Endodermal cell (in vitro differentiated cells): ENCODE measurements at regions not wholly inside any gene's neighbourhood (a gene's known extent, or its start where the extent isn't known, plus 50 kb on each side); places are given as distances from the start of the nearest gene placed in this dataset.
A peak's percentile ranks its signal among the peaks of the same experiment; 100 is the strongest.

Experiments
- DNase-seq: peaks from one replicate; pipeline ENCODE4 v3.0.0-alpha.2; 2017
- H3K27ac ChIP-seq: 2 replicates; pipeline ENCODE4 v1.5.1; 2013; ENCODE audit warnings: mild to moderate bottlenecking, low read depth, low read length, moderate library complexity
- H3K27me3 ChIP-seq: 2 replicates; pipeline ENCODE4 v1.6.1; 2013; ENCODE audit warnings: mild to moderate bottlenecking, low read length, moderate library complexity; ENCODE audit not compliant: insufficient read depth, control insufficient read depth, poor library complexity, severe bottlenecking
- H3K36me3 ChIP-seq: 2 replicates; pipeline ENCODE4 v1.7.0; 2013; ENCODE audit warnings: mild to moderate bottlenecking, low read length, moderate library complexity; ENCODE audit not compliant: control insufficient read depth, insufficient read depth
- H3K4me1 ChIP-seq: one replicate; pipeline ENCODE4 v1.7.0; 2013; ENCODE audit warnings: low read length; ENCODE audit not compliant: control insufficient read depth, insufficient read depth
- H3K4me3 ChIP-seq: 2 replicates; pipeline ENCODE4 v1.5.1; 2013; ENCODE audit warnings: mild to moderate bottlenecking, low read length, moderate library complexity
- H3K9ac ChIP-seq: 2 replicates; pipeline ENCODE4 v1.6.1; 2013; ENCODE audit warnings: mild to moderate bottlenecking, low read length, moderate library complexity; ENCODE audit not compliant: poor library complexity, severe bottlenecking; ENCODE audit errors: extremely low read depth
- H3K9me3 ChIP-seq: 2 replicates; pipeline ENCODE4 v1.6.1; 2013; ENCODE audit warnings: mild to moderate bottlenecking, low read length, moderate library complexity; ENCODE audit not compliant: control insufficient read depth
- H3K27ac Mint-ChIP-seq: 2 replicates; pipeline ENCODE4 v1.8.0; 2020; ENCODE audit warnings: mixed read lengths
- H3K27me3 Mint-ChIP-seq: 2 replicates; pipeline ENCODE4 v1.8.0; 2021; ENCODE audit warnings: mild to moderate bottlenecking, mixed read lengths; ENCODE audit not compliant: insufficient read depth
- H3K36me3 Mint-ChIP-seq: 2 replicates; pipeline ENCODE4 v1.8.0; 2020; ENCODE audit warnings: low read depth, mixed read lengths
- H3K4me1 Mint-ChIP-seq: 2 replicates; pipeline ENCODE4 v1.8.0; 2020; ENCODE audit warnings: mixed read lengths
- H3K4me3 Mint-ChIP-seq: 2 replicates; pipeline ENCODE4 v1.8.0; 2020; ENCODE audit warnings: mild to moderate bottlenecking, moderate library complexity, mixed read lengths
- H3K9me3 Mint-ChIP-seq: 2 replicates; pipeline ENCODE4 v1.8.0; 2020; ENCODE audit warnings: mild to moderate bottlenecking, mixed read lengths
- CTCF ChIP-seq: fragments of 200-600 bp; sonication (generic); conservative IDR thresholded peaks from 2 replicates; pipeline ENCODE4 v1.5.0; 2021; ENCODE audit warnings: antibody characterized with exemption, mild to moderate bottlenecking
- WGBS, 2 experiments: methylation state at CpG; one replicate each; pipeline versions ENCODE4 v1.1.5 to v1.1.7; 2013; ENCODE audit warnings: missing lambda C conversion rate in 2 of 2, mixed read lengths in 1 of 2; ENCODE audit not compliant: insufficient coverage in 1 of 2, insufficient read length in 1 of 2; 5-methylcytosine and 5-hydroxymethylcytosine counted together

GRCh38 chr6:14664112-14664601 is 546.6 kb downstream of the CD83 start:
- no peaks in the 10 kb centered on the region for H3K9me3 ChIP-seq
- peaks cover 11% of the 10 kb centered on the region for H3K4me1 ChIP-seq
- WGBS, 2 experiments: 47 to 85% methylated on average over 3 to 6 of the region's 6 CpGs
- H3K36me3 ChIP-seq: no peaks in the 10 kb centered on the region
- H3K9me3 Mint-ChIP-seq: no peaks in the 10 kb centered on the region
- H3K4me3 ChIP-seq: no peak overlapping the region
- no peak for DNase-seq
- no peak overlapping the region for H3K4me3 Mint-ChIP-seq
- H3K27ac Mint-ChIP-seq: no peak overlapping the region
- TF ChIP-seq CTCF: peak; percentile 29
- H3K9ac ChIP-seq: no peak overlapping the region
- no peaks in the 10 kb centered on the region for H3K36me3 Mint-ChIP-seq
- no peak overlapping the region for H3K27ac ChIP-seq
- H3K27me3 ChIP-seq: peaks cover 36% of the 10 kb centered on the region
- peaks cover 39% of the 10 kb centered on the region for H3K27me3 Mint-ChIP-seq
- H3K4me1 Mint-ChIP-seq: peaks cover 14% of the 10 kb centered on the region

- Mint-ChIP-seq H3K9me3 (no peaks in the 10 kb centered on the region), H3K27ac (no peak overlapping the region), H3K36me3 (no peaks in the 10 kb centered on the region), H3K4me1 (peaks cover 9% of the 10 kb centered on the region), H3K27me3 (peaks cover 38% of the 10 kb centered on the region), H3K4me3 (no peak overlapping the region)
- H3K4me3 ChIP-seq: no peak overlapping the region
- DNase-seq: peak; percentile 62
- 75 to 78% methylated on average over 4 to 11 of the region's 11 CpGs for WGBS, 2 experiments
- H3K4me1 ChIP-seq: peaks cover 8% of the 10 kb centered on the region
- TF ChIP-seq CTCF: no peak
- H3K36me3 ChIP-seq: no peaks in the 10 kb centered on the region
- H3K9ac ChIP-seq: no peak overlapping the region
- peaks cover 30% of the 10 kb centered on the region for H3K27me3 ChIP-seq
- no peak overlapping the region for H3K27ac ChIP-seq
- no peaks in the 10 kb centered on the region for H3K9me3 ChIP-seq
These were observed 547.2 kb downstream of the CD83 start for GRCh38 chr6:14664621-14665315.

GRCh38 chr6:14665827-14666724 is 548.5 kb downstream of the CD83 start:
- Mint-ChIP-seq H3K9me3 (no peaks in the 10 kb centered on the region), H3K36me3 (no peaks in the 10 kb centered on the region), H3K27me3 (peaks cover 40% of the 10 kb centered on the region), H3K27ac (no peak overlapping the region), H3K4me1 (peaks cover 7% of the 10 kb centered on the region), H3K4me3 (no peak overlapping the region)
- DNase-seq: no peak
- H3K27ac ChIP-seq: no peak overlapping the region
- H3K9me3 ChIP-seq: no peaks in the 10 kb centered on the region
- TF ChIP-seq CTCF: no peak
- WGBS, 2 experiments: 93 to 94% methylated on average over 5 to 11 of the region's 11 CpGs
- no peak overlapping the region for H3K4me3 ChIP-seq
- H3K4me1 ChIP-seq: peaks cover 10% of the 10 kb centered on the region
- no peaks in the 10 kb centered on the region for H3K36me3 ChIP-seq
- peaks cover 17% of the 10 kb centered on the region for H3K27me3 ChIP-seq
- H3K9ac ChIP-seq: no peak overlapping the region
